ENCODE measurements at regions not wholly inside any gene's neighbourhood (a gene's known extent, or its start where the extent isn't known, plus 50 kb on each side); places are given as distances from the start of the nearest gene placed in this dataset.
"Not testable (repeated sequence)": the region's sequence is repeated elsewhere in the genome, so short reads cannot be mapped to it uniquely, and the experiment has no call there.

- no peak for DNase-seq
These were observed 531.4 kb upstream of the TECRL start for GRCh38 chr4:64940698-64941097.

- DNase-seq, result no peak
These were observed 526.3 kb upstream of the TECRL start for GRCh38 chr4:64935469-64936001.

- no peak for DNase-seq
These were observed 502.6 kb upstream of the TECRL start for GRCh38 chr4:64911846-64912245.

DNA sequence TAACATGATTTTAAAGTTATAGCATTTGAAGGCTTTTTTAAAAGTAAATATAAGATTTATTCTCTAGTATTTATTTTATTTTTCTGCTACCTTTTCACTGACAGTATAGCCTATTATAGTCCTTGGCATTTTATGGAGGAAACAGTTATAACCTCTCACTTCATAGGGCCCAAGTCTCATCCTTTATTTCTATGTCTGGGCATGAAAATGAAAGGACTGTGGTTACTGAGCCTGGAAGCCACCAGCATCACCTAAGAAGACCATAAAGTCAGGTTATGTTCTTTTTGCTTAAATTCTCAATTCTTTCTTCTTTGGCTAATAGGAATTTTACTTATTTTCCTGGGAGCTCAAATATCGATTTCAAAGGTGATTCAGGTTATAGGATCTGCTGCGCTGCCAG is 494.7 kb upstream of the TECRL start:
- no peak for DNase-seq

DNA sequence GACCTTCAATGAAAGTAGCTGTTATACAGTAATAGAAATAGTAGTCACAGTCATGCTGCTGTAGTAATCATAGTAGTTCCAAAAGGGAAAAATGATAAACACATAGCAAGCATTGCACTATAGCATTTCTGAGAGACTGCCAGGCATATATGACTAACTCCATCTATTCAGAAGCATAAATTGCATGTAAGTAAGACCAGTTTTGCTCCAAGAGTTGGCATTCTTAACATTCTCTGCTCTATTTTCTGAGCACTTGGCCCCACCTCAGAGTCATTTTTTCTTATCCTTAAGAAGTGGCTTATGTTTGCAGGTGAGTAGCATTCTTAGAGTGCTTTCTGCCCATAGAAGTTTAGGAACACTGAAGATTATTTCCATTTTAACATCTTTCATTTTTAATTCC is 490.3 kb upstream of the TECRL start:
- no peak for DNase-seq

DNA sequence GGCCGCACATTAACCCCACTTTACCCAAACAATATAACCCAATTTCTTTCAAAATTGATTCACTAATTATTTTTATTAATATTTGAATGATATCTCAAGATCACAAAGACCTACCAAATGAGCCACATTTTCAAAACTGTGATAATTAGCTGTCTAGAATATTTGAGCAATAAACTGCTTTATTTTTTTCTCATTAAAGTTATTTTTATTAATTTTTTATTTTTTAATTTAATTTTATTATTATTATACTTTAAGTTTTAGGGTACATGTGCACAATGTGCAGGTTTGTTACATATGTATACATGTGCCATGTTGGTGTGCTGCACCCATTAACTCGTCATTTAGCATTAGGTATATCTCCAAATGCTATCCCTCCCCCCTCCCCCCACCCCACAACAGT is 489.8 kb upstream of the TECRL start:
- not testable (repeated sequence) for DNase-seq

DNA sequence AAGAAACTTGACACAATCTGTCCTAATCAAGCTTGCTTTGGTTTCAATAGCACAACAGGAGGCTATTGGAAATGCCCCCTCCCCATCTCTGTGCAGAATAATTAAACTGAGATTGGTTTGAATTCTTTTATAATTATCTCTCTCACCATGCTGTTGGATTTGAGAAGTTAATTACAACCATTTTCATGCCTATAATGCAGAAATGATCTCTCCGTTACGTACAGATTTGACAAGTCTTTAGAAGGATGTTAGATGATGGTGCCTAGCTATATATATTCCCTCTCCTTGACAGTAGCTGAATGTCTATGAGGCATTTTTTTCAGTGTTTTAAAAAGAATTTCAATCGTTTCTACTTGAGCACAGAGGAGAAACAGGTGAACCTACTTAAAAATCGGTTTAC is 488.4 kb upstream of the TECRL start:
- no peak for DNase-seq

DNA sequence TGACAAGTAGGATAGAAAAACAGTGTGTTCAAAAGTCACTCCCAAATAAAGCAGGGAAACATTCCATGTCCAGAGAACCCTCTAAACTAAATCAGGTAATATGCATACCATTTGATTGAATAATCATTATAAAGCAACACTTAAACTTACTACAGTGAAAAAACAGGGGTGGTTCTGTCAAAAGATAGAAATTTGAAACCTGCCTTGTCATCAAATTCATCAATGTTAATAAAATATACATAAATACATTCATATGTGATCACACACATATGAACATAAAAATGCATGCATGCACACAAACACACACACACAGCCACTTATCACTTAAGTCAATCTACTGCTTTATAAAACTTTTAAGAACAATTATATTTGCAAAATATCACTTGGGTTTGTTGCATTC is 485.8 kb upstream of the TECRL start:
- no peak for DNase-seq

- peak; percentile 30 for DNase-seq
These were observed 484.0 kb upstream of the TECRL start for GRCh38 chr4:64893205-64893604.

GRCh38 chr4:64889906-64890610 is 480.8 kb upstream of the TECRL start:
- no peak for DNase-seq

GRCh38 chr4:64883087-64883807 is 474.0 kb upstream of the TECRL start:
- no peak for DNase-seq

DNA sequence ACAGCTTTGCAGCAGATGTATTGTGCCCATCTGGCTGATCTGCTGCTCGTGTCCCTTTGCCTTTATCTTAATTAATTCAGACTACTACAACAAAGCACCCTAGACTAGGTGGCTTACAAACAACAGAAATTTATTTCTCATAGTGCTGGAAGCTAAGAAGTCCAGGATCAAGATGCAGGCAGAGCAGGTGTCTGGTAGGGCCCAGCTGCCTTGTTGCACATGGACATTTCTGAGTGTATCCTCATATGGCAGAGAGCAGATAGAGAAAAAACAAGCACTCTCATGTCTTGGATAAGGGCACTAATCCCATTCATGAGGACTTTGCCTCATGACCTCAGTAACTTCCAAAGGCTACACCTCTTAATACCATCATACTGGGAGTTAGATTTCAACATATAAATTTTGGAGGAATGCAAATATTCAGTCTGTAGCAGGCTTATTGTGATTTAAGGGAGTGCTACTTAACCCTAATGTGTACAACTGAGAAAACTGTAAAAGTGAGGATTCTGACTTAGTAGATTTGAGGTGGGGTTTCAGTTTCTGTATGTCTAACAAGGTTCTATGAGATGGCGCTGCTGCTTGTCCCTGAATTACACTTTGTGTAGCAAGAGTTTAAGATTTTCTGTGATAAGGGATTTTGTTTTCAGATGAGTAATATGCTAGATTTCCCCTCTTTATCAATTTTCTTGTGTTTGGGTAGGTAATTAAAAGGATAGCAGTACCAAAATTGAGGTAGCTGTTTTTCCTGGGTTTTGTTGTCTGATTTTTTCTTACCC is 473.2 kb upstream of the TECRL start:
- no peak for DNase-seq

- DNase-seq, result no peak
These were observed 471.3 kb upstream of the TECRL start for GRCh38 chr4:64880557-64880956.

DNA sequence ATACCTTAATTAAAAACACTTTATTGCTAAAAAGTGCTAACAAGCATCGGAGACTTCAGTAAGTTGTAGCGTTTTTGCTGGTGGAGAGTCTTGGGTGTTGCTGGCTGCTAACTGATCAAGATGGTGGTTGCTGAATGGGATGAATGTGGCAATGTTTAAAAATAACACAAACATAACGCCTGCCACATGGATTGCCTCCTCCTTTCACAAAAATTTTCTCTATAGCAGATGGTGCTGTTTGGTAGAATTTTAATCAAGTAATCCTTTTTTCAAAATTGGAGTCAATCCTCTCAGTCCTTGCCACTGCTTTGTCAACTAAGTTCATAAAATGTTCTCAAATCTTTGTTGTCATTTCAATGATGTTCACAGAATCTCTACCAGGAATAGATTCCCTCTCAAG is 466.8 kb upstream of the TECRL start:
- no peak for DNase-seq

DNA sequence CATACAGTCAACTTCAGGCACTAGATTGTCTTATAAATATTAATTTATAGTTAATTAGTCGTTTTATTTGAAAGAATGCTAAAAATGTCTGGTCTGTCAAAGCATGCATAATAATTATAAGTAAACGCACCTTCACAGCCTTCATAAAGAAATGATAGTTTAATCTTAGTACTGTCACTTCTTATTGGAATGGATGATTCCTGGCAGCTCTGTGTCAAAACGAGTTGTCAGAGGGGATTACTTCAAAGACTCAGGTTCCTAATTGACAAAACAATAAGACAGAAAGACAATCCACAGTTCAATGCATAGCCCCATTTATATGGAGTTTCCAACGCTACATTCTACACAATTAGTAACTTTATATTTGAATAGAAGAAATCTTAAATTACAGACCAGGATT is 461.3 kb upstream of the TECRL start:
- no peak for DNase-seq

GRCh38 chr4:64857815-64858214 is 448.6 kb upstream of the TECRL start:
- DNase-seq, result no peak

DNA sequence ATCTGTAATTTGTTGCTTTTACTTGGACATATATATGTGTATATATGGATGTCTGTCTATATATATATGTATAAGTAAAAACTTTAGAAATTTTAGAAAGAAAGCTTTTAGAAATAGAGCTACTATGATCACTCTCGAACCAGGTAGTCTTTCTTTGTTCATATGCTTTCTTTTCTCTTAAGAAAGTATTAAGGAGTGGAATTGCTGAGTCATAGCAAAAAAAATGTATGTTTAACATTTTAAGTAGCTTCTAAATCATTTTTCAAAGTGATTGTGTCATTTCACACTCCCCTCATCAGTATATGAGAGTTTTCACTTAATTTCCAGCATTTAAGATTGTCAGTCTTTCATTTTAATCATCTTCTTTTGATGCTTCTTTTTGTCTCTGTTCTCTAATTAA is 447.9 kb upstream of the TECRL start:
- no peak for DNase-seq

GRCh38 chr4:64846417-64846816 is 437.2 kb upstream of the TECRL start:
- DNase-seq, result no peak

- no peak for DNase-seq
These were observed 420.5 kb upstream of the TECRL start for GRCh38 chr4:64829749-64830148.

DNA sequence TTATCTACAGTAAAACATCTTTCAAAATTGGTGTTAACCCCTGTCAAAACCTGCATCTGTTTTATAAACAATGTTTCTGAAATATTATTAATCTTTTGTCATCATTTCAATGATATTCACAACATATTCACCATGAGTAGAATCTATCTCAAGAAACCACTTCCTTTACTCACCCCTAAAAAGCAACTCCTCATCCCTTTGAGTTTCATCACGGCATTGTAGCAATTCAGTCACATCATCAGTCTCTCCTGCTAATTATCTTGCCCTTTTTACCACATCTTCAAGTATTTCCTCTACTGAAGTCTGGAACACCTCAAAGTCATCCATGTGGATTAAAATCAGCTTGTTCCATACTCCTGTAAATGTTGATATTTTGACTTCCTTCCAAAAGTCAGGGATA is 415.3 kb upstream of the TECRL start:
- DNase-seq, result no peak

DNA sequence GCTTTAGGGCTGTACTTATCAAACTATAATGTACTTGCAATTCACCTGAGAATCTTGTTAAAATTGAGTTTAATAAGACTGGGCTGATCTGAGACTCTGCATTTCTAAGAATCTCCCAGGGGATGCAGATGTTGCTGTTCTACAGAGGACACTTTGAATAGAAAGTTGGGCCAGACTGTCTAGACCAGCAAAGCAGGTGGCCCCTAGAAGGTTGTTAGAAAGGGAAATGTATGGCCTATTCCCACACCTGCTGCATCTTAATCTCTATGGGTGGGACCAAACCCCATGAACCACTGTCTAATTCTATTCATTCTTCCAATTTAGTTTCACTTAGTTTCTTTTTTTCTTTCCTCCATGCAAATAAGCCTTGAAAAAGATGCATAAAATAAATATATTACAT is 413.2 kb upstream of the TECRL start:
- DNase-seq, result no peak

DNA sequence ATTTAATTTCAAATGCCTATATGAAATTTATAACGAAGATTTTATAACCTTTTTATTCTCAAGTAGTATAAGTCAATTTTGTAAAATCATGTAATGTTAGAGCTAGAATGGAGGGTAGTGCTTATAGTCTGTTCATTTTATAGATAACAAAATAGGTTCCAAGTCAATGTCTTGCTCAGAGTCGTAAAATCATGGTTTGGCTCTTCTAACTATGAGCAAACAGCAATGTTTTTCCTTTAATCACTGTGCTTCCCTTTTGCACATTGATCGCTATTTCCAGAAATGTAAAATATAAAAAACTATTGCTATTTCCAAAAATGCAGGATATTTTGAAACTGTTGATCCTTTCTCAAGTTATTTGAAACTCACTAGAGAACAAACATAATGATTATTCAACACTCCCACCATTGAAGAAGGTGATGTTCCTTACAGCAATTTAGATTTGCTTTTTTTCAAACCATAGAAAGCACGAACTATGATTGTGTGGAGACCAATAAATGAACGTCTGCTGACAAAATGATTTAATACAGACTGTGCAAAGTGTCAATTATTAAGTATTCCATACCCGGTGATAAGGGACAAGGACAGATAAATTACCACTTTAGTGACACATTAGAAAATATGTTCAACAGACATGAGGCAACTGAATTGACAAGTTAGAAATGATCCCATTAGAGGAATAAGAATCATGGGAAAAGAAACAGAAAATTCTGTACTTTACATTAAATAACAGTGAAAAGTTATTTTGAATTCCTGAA is 412.1 kb upstream of the TECRL start:
- DNase-seq, result peak; percentile 24

DNA sequence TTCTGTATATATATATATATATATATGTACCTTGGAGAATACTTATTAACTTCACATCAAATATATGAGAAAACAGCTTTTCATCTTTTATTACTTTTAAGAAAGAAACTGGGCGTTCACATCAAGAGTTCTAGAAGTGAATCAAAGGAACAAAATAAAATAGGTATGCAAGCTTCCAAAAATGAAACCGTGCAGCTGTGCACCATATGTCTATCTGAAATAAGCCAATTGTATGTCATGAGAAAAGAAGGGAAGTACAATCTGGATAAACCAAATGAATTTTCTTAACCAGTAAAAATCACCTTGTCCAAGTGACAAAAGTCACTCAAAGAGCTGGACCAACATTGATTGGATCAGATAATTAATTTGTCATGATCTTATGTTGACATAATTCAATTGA is 405.4 kb upstream of the TECRL start:
- DNase-seq, result no peak

Measured in NCI-H1417 treated with DMSO at 0.1 percent for 48 hours (cell line).